ENCODE measurements at regions not wholly inside any gene's neighbourhood (a gene's known extent, or its start where the extent isn't known, plus 50 kb on each side); places are given as distances from the start of the nearest gene placed in this dataset.

DNA sequence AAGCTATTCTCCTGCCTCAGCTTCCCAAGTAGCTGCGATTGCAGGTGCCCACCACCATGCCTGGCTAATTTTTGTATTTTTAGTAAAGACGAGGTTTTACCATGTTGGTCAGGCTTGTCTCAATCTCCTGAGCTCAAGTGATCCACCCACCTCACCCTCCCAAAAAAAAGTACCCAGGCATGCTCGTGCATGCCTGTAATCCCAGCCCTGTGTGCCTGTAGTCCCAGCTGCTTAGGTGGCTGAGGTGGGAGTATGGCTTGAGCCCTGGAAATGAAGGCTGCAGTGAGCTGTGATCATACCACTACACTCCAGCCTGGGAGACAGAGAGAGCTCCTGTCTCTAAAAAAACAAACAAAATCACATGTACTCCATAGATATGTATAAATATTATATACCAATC lies 176.5 kb downstream of the SOX2 start:
- ChIA-PET CTCF (no interaction called here), POLR2A (ENCODE audit: low non-redundant PET) (no interaction called here)
- TF ChIP-seq CTCF (conservative IDR thresholded peaks at IDR 0.05; ENCODE audit: low read depth, low read length) (no peak), EZH2 (IDR thresholded peaks at IDR 0.05; ENCODE audit: borderline replicate concordance, low read depth, low read length, poor library complexity, severe bottlenecking) (no peak)
- Histone ChIP-seq H3K27me3 (replicated peaks; ENCODE audit: insufficient read depth, low read depth, low read length, poor library complexity) (no peaks in the 10 kb centered on the region), H3K4me1 (ENCODE audit: insufficient read depth, low read length, poor library complexity, severe bottlenecking) (peaks cover 19% of the 10 kb centered on the region), H3K36me3 (ENCODE audit: insufficient read depth, low read length, poor library complexity, severe bottlenecking) (no peaks in the 10 kb centered on the region), H3K9me3 (ENCODE audit: low read depth, low read length, poor library complexity, severe bottlenecking) (no peaks in the 10 kb centered on the region), H3K27ac (ENCODE audit: low read depth, low read length, poor library complexity, severe bottlenecking) (no peak overlapping the region), H3K4me3 (ENCODE audit: low read depth, low read length, poor library complexity, severe bottlenecking) (no peak overlapping the region)
- no TSS peak for BruUV-seq (replicated peaks)
- intact Hi-C loops (cut with micrococcal nuclease; ENCODE audit: unreplicated experiment) = loop anchor here (10.0 kb wide), 1 partner anchor 367 kb away; no protein-coding TSS in a partner anchor
- DNase-seq (ENCODE audit: low spot score) = no peak

GRCh38 chr3:181892848-181893247 lies 181.1 kb downstream of the SOX2 start:
- intact Hi-C loops (cut with micrococcal nuclease; ENCODE audit: unreplicated experiment) = loop anchor here (5.0 kb wide), 1 partner anchor 181 kb away; the partner anchor contains the start of gene SOX2
- no peak for DNase-seq (ENCODE audit: low spot score)
- TF ChIP-seq EZH2 (IDR thresholded peaks at IDR 0.05; ENCODE audit: borderline replicate concordance, low read depth, low read length, poor library complexity, severe bottlenecking) (no peak), CTCF (conservative IDR thresholded peaks at IDR 0.05; ENCODE audit: low read depth, low read length) (no peak)
- POLR2A ChIA-PET (ENCODE audit: low non-redundant PET) = no interaction called here
- Histone ChIP-seq H3K36me3 (ENCODE audit: insufficient read depth, low read length, poor library complexity, severe bottlenecking) (no peaks in the 10 kb centered on the region), H3K9me3 (ENCODE audit: low read depth, low read length, poor library complexity, severe bottlenecking) (no peaks in the 10 kb centered on the region), H3K27ac (ENCODE audit: low read depth, low read length, poor library complexity, severe bottlenecking) (no peak overlapping the region), H3K4me3 (ENCODE audit: low read depth, low read length, poor library complexity, severe bottlenecking) (no peak overlapping the region), H3K4me1 (ENCODE audit: insufficient read depth, low read length, poor library complexity, severe bottlenecking) (peaks cover 6% of the 10 kb centered on the region), H3K27me3 (replicated peaks; ENCODE audit: insufficient read depth, low read depth, low read length, poor library complexity) (no peaks in the 10 kb centered on the region)
- CTCF ChIA-PET = no interaction called here
- no TSS peak for BruUV-seq (replicated peaks)

DNA sequence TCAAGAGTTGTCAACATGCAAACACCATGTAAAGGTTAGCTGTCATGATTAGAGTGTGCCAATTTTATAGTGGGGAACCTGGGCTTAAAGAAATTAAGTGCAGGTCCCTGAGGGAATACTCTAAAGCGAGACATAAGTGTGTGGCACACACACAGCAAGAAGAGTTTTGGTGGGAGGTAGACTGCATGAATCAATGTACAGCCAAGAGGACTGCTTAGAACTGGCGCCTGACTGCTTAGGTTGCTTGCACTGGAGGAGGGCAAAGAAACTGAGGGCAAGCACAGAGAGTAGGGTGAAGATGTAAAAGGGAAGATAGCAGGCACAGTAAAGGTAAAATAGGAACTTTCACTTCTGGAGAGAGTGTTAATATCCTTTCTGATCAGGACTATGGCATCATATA lies 184.9 kb downstream of the SOX2 start:
- H3K36me3 ChIP-seq (ENCODE audit: insufficient read depth, low read length, poor library complexity, severe bottlenecking) = no peaks in the 10 kb centered on the region
- no peaks in the 10 kb centered on the region for H3K9me3 ChIP-seq (ENCODE audit: low read depth, low read length, poor library complexity, severe bottlenecking)
- CTCF ChIA-PET = no interaction called here
- no peak overlapping the region for H3K4me3 ChIP-seq (ENCODE audit: low read depth, low read length, poor library complexity, severe bottlenecking)
- POLR2A ChIA-PET (ENCODE audit: low non-redundant PET) = no interaction called here
- H3K27ac ChIP-seq (ENCODE audit: low read depth, low read length, poor library complexity, severe bottlenecking) = no peak overlapping the region
- intact Hi-C loops (cut with micrococcal nuclease; ENCODE audit: unreplicated experiment) = no loop called here
- H3K27me3 ChIP-seq (replicated peaks; ENCODE audit: insufficient read depth, low read depth, low read length, poor library complexity) = no peaks in the 10 kb centered on the region
- TF ChIP-seq EZH2 (IDR thresholded peaks at IDR 0.05; ENCODE audit: borderline replicate concordance, low read depth, low read length, poor library complexity, severe bottlenecking) (no peak), CTCF (conservative IDR thresholded peaks at IDR 0.05; ENCODE audit: low read depth, low read length) (no peak)
- no TSS peak for BruUV-seq (replicated peaks)
- no peak for DNase-seq (ENCODE audit: low spot score)
- H3K4me1 ChIP-seq (ENCODE audit: insufficient read depth, low read length, poor library complexity, severe bottlenecking) = no peaks in the 10 kb centered on the region
